ENCODE measurements at regions not wholly inside any gene's neighbourhood (a gene's known extent, or its start where the extent isn't known, plus 50 kb on each side); places are given as distances from the start of the nearest gene placed in this dataset.

GRCh38 chr2:17336458-17336857 lies 181.8 kb downstream of the RAD51AP2 start:
- no peak for TF ChIP-seq Cebpa-rat (IDR thresholded peaks at IDR 0.05)
- Histone ChIP-seq H4K20me1 (no peaks in the 10 kb centered on the region), H3K4me1 (no peaks in the 10 kb centered on the region), H3K27me3 (no peaks in the 10 kb centered on the region), H3K9ac (no peak overlapping the region), H3K9me3 (replicated peaks in 1 of 11) (no peaks in the 10 kb centered on the region), H3K27ac (no peak overlapping the region), H3K4me2 (no peak overlapping the region), H3K36me3 (no peaks in the 10 kb centered on the region), H3K4me3 (no peak overlapping the region)

- no peak for TF ChIP-seq Cebpa-rat (IDR thresholded peaks at IDR 0.05)
- no peak overlapping the region for H3K27ac ChIP-seq
- H3K27me3 ChIP-seq, result no peaks in the 10 kb centered on the region
- no peaks in the 10 kb centered on the region for H3K4me1 ChIP-seq
- no peaks in the 10 kb centered on the region for H3K9me3 ChIP-seq (replicated peaks in 1 of 11)
- H3K36me3 ChIP-seq, result no peaks in the 10 kb centered on the region
- H4K20me1 ChIP-seq, result no peaks in the 10 kb centered on the region
- no peak overlapping the region for H3K9ac ChIP-seq
- no peak overlapping the region for H3K4me3 ChIP-seq
- H3K4me2 ChIP-seq, result no peak overlapping the region
Measured at GRCh38 chr2:17334300-17334699, 183.9 kb downstream of the RAD51AP2 start.

GRCh38 chr2:17331636-17332035 lies 186.6 kb downstream of the RAD51AP2 start:
- H3K27me3 ChIP-seq, result no peaks in the 10 kb centered on the region
- TF ChIP-seq Cebpa-rat (IDR thresholded peaks at IDR 0.05), result no peak
- H3K4me1 ChIP-seq, result peaks cover 0 to 8% (median 0%) of the 10 kb centered on the region in 10 experiments; a peak in 2 of 20 replicates
- H4K20me1 ChIP-seq, result no peaks in the 10 kb centered on the region
- no peaks in the 10 kb centered on the region for H3K36me3 ChIP-seq
- no peak overlapping the region for H3K27ac ChIP-seq
- H3K9ac ChIP-seq, result no peak overlapping the region
- no peak overlapping the region for H3K4me2 ChIP-seq
- no peaks in the 10 kb centered on the region for H3K9me3 ChIP-seq (replicated peaks in 1 of 11)
- no peak overlapping the region for H3K4me3 ChIP-seq

GRCh38 chr2:17328161-17328560 lies 190.1 kb downstream of the RAD51AP2 start:
- H4K20me1 ChIP-seq, result no peaks in the 10 kb centered on the region
- no peak overlapping the region for H3K9ac ChIP-seq
- peaks cover 0 to 8% (median 0%) of the 10 kb centered on the region in 10 experiments; a peak in 2 of 20 replicates for H3K4me1 ChIP-seq
- no peaks in the 10 kb centered on the region for H3K27me3 ChIP-seq
- H3K9me3 ChIP-seq (replicated peaks in 1 of 11), result no peaks in the 10 kb centered on the region
- no peak for TF ChIP-seq Cebpa-rat (IDR thresholded peaks at IDR 0.05)
- H3K27ac ChIP-seq, result no peak overlapping the region
- H3K4me3 ChIP-seq, result no peak overlapping the region
- H3K4me2 ChIP-seq, result no peak overlapping the region
- no peaks in the 10 kb centered on the region for H3K36me3 ChIP-seq

GRCh38 chr2:17327649-17328048 lies 190.6 kb downstream of the RAD51AP2 start:
- Histone ChIP-seq H3K27ac (no peak overlapping the region), H3K9me3 (replicated peaks in 1 of 11) (no peaks in the 10 kb centered on the region), H3K4me2 (no peak overlapping the region), H3K36me3 (no peaks in the 10 kb centered on the region), H3K4me1 (peaks cover 0 to 8% (median 0%) of the 10 kb centered on the region in 10 experiments; a peak in 2 of 20 replicates), H3K4me3 (no peak overlapping the region), H4K20me1 (no peaks in the 10 kb centered on the region), H3K9ac (no peak overlapping the region), H3K27me3 (no peaks in the 10 kb centered on the region)
- TF ChIP-seq Cebpa-rat (IDR thresholded peaks at IDR 0.05), result no peak

- no peak overlapping the region for H3K9ac ChIP-seq
Measured at GRCh38 chr2:17326717-17327116, 191.5 kb downstream of the RAD51AP2 start.

GRCh38 chr2:17323697-17324096 lies 194.5 kb downstream of the RAD51AP2 start:
- no peak overlapping the region for H3K4me2 ChIP-seq
- no peaks in the 10 kb centered on the region for H3K27me3 ChIP-seq
- no peak overlapping the region for H3K27ac ChIP-seq
- H3K36me3 ChIP-seq, result no peaks in the 10 kb centered on the region
- H4K20me1 ChIP-seq, result no peaks in the 10 kb centered on the region
- no peak overlapping the region for H3K4me3 ChIP-seq
- peaks cover 0 to 8% (median 0%) of the 10 kb centered on the region in 10 experiments; a peak in 2 of 20 replicates for H3K4me1 ChIP-seq
- no peak overlapping the region for H3K9ac ChIP-seq
- no peak for TF ChIP-seq Cebpa-rat (IDR thresholded peaks at IDR 0.05)
- no peaks in the 10 kb centered on the region for H3K9me3 ChIP-seq (replicated peaks in 1 of 11)

More at GRCh38 chr2:17326717-17327116, 191.5 kb downstream of the RAD51AP2 start:
- peaks cover 0 to 8% (median 0%) of the 10 kb centered on the region in 10 experiments; a peak in 2 of 20 replicates for H3K4me1 ChIP-seq
- no peaks in the 10 kb centered on the region for H4K20me1 ChIP-seq
- no peak overlapping the region for H3K4me3 ChIP-seq
- H3K27me3 ChIP-seq, result no peaks in the 10 kb centered on the region
- no peaks in the 10 kb centered on the region for H3K36me3 ChIP-seq
- H3K9me3 ChIP-seq (replicated peaks in 1 of 11), result no peaks in the 10 kb centered on the region
- no peak overlapping the region for H3K27ac ChIP-seq
- no peak overlapping the region for H3K4me2 ChIP-seq
- TF ChIP-seq Cebpa-rat (IDR thresholded peaks at IDR 0.05), result no peak

- peaks cover 0 to 8% (median 0%) of the 10 kb centered on the region in 10 experiments; a peak in 2 of 20 replicates for H3K4me1 ChIP-seq
- no peak overlapping the region for H3K4me3 ChIP-seq
- no peaks in the 10 kb centered on the region for H3K36me3 ChIP-seq
- no peaks in the 10 kb centered on the region for H3K27me3 ChIP-seq
- H3K9me3 ChIP-seq (replicated peaks in 1 of 11), result no peaks in the 10 kb centered on the region
- no peak overlapping the region for H3K27ac ChIP-seq
- H3K9ac ChIP-seq, result no peak overlapping the region
- no peaks in the 10 kb centered on the region for H4K20me1 ChIP-seq
- no peak overlapping the region for H3K4me2 ChIP-seq
- TF ChIP-seq Cebpa-rat (IDR thresholded peaks at IDR 0.05), result no peak
Measured at GRCh38 chr2:17322461-17322860, 195.8 kb downstream of the RAD51AP2 start.

- Histone ChIP-seq H3K4me1 (no peaks in the 10 kb centered on the region), H3K27me3 (no peaks in the 10 kb centered on the region), H3K9ac (no peak overlapping the region), H3K36me3 (no peaks in the 10 kb centered on the region), H4K20me1 (no peaks in the 10 kb centered on the region), H3K27ac (no peak overlapping the region), H3K4me2 (no peak overlapping the region), H3K9me3 (replicated peaks in 1 of 11) (no peaks in the 10 kb centered on the region), H3K4me3 (no peak overlapping the region)
- TF ChIP-seq Cebpa-rat (IDR thresholded peaks at IDR 0.05), result no peak
Measured at GRCh38 chr2:17319090-17319489, 199.2 kb downstream of the RAD51AP2 start.

- H3K27ac ChIP-seq, result no peak overlapping the region
- no peak overlapping the region for H3K4me2 ChIP-seq
- H3K27me3 ChIP-seq, result no peaks in the 10 kb centered on the region
- no peak overlapping the region for H3K9ac ChIP-seq
- no peaks in the 10 kb centered on the region for H3K4me1 ChIP-seq
- H3K9me3 ChIP-seq (replicated peaks in 1 of 11), result no peaks in the 10 kb centered on the region
- H3K36me3 ChIP-seq, result no peaks in the 10 kb centered on the region
- H3K4me3 ChIP-seq, result no peak overlapping the region
- no peak for TF ChIP-seq Cebpa-rat (IDR thresholded peaks at IDR 0.05)
- no peaks in the 10 kb centered on the region for H4K20me1 ChIP-seq
Measured at GRCh38 chr2:17318013-17318412, 200.2 kb downstream of the RAD51AP2 start.

All from BLaER1 treated with 17β-estradiol and CSF1 and Interleukin-3, amounts not matched to agents 10 nM and 100 nM (cell line).